GM18520 (cell line): ENCODE measurements at regions not wholly inside any gene's neighbourhood (a gene's known extent, or its start where the extent isn't known, plus 50 kb on each side); places are given as distances from the start of the nearest gene placed in this dataset.

Experiments used
- ATAC-seq: cut with Tn5 transposase; IDR thresholded peaks from one replicate; pipeline ENCODE4 v1.9.1; 2021; ENCODE audit not compliant: unreplicated experiment

DNA sequence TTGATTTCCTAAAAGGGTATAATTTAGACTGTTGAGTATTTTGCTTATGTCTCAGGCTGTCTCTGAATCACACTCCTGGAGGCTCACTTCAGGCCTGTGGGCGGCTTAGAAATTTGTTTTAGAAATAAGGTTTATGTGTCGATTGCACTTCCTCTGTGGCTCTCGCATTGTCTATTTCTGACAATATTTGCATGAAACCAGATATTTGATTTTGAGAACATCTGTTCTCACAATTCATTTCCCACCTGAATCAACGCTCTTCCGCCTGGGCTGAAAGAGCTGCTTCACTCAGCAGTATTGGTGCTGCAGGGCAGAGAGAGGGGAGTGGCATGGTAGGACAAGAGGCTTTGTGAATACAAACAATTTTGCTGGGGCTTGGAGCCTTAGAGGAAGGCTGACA, 262.0 kb downstream of the ADRA2A start:
- peak; percentile 91 for ATAC-seq

DNA sequence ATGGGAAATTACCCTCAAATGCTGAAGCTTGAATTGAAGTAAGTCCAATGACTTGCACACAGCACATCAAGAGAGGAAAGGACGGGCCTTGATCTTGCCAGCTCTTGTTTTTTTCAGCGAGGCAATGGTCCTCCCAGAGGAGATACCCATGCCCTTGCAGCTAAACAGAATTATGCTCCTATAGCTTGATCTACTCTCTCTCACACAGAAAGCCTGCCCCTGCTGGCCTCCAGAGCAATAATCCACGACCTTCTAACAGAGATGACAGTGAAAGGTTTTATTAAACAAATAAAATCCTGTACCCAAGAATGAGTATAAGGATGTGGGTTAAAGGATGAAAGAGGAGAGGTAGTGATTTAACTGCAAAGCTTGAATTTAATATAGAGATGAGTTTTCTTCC, 268.0 kb downstream of the ADRA2A start:
- ATAC-seq = no peak

DNA sequence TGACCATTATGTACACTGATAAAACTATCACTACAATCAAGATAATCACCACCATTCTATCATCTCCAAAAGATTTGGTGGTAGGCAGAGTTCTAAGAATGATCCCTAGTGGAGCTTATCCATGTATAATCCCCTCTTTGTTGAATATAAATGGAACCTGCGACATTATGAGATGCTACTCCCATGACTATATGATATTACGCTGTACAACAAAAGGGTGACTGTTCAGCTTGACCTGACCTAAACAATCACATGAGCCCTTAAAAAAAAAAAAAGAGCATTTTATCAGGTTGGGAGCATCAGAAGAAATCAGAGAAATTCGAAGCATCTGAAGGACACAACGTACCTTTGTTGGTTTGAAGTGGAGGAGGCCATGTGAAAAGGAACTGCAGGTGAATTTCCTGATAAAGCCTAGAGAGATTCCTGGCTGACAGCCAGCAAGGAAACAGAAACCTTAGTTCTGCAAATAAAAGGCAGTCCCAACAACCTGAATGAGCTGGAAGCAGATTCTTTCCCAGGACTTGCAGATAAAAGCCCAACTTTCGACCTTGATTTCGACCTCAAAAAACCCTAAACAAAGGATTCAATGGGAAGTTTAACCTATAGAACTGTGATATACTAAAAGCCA, 270.7 kb downstream of the ADRA2A start:
- no peak for ATAC-seq

DNA sequence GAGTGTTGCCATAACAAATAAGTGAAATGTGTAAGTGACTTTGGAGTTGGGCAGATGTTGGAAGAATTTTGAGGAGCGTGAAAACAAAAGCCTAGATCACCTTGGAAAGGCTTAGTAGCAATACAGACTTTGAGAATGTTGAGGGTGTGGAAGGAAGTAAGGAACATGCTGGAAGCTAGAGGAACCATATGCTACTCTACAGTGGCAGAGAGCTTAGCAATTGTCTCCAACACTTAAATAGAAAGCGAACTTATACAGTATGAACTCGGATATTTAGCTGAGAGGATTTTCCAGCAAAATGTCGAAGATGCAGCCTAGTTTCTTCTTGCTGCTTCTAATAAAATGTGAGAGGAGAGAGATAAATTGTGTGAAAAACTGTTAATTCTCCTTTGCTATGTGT, 271.2 kb downstream of the ADRA2A start:
- no peak for ATAC-seq

DNA sequence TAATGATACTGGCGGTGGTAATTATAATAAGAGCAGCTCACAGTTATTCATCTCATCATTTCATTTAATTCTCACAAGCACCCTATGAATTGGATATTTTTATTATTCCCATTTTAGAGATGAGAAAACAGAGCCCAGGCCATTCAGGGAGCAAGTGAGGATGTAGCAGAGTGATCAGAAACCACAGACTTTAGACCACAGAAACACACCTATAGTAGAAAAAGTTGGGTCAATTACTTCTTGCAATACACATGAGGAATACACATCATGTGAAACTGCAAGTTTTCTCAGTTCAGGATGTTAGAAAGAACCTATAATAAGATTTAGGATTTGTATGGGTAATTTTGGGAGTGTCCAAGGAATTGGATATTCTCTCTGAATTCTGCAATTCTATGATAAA, 278.0 kb downstream of the ADRA2A start:
- ATAC-seq = no peak

DNA sequence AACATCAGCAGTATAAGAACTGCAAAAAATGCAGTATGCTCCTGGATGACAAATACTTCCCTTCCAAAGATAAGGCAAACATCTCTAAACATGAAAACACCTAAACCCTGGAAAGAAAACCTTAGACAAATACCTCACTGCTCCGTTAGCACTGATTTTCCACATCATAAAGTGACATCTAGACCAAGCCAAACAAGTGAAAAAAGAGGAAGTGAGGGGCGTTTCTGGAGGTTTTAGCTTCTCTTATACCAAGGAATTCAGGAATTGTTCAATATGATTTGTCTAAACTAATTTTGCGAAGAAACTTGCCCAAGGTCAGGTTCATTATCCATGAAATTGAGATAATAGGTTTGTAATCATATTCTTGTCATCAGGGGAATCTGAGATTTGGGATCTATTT, 279.7 kb downstream of the ADRA2A start:
- ATAC-seq = no peak

DNA sequence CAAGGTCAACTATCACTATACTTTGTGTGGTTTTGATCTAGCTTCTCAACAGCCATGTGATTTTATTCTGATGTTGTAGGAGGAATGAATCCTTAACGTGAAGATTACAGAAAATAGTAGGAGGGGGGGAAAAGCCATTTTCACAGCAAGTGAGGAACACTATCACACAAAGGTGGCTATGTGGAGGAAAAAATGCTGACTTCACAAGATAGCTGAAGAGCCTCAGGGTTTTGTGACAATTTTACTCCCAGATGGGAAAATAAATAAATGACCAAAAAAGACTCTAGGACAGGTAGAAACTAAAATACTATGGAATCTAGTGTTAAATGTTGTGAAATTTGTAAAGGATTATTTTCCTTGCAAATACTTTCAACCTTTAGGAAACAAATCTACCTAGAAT, 281.0 kb downstream of the ADRA2A start:
- ATAC-seq = no peak

DNA sequence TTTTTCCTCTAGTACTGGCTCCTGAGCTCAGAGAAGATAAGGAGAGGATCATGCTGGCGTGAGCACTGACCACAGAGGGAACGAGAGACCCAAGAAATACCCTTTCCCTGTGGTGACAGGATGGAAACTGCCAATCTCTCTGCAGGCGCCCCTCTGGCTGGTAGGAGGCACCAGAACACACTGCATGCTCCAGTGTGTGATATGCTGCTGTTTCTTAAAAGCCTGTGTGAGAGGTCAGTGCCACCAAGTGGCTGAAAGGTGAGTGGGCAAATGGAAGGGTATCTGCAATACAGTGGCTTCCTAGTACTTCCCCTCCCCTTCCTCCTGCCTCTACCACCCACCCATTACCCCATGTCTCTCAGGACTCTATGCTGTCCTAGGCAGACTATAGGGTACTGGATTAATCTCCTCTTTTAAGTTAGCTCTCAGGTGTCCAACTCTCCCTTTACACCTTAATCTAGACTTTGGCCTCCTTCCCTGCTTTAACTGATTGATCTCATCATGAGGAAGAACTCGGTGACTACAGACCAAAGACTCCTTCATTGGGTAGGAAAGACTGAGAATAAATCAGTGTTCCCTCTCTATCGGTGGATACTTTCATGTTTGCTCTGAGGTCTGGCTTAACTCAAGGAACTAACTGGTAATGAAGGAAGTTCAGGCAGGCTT, 283.6 kb downstream of the ADRA2A start:
- peak; percentile 90 for ATAC-seq

DNA sequence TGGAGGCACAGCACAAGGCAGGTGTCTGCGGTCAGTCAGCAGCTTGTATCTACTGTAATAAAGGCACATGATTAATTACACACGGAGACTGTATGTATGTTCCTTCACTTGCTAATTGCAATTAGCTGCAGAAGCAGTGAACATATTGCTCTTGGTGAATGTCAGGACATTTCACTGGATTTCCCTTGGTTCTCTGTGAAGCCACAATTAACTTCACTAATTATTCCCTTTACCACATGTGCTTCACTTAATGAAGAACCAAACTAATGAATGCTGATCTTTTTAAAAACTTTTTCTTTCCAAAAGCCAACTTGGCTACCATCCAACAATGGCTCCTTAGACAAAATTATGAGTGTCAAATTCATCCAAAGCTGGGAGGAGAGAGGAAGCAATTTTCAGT, 290.7 kb downstream of the ADRA2A start:
- no peak for ATAC-seq

DNA sequence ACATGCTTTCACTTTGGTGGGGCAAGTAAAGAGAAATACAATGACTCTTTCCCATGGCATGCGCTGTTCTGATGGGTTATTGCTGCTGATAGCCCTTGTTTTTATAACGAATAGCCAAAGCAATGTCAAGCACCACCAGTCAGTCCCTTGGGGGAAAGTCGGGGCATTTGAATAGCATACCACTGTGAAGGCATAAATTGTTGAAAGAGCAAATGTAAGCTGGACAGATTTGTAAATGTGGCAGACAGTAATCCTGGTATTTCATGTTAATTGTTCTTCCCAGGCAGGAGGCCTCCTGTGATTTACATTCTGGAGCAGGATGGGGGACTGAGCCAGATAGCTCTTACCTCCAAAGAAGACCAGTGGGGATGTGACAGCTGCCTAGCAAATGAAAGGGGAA, 293.3 kb downstream of the ADRA2A start:
- ATAC-seq = no peak

DNA sequence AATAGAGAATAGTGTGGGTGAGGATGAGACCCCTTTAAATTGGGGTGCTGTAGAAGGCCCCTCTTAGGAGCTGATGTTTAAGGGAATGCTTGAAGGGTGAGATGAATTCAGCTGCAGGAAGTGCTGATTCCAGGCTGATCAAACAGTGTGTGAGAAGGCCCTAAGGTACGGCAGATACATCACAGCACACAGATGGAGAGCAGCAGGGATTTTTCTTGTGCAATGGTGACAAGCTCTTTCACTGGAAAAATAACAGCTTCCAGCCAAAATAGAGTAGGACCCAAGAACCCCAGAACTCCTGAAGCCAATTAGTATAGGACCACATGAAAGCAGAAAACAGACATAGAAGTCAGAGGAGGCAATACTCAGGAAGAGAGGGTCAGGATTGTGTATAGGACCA, 296.9 kb downstream of the ADRA2A start:
- no peak for ATAC-seq

DNA sequence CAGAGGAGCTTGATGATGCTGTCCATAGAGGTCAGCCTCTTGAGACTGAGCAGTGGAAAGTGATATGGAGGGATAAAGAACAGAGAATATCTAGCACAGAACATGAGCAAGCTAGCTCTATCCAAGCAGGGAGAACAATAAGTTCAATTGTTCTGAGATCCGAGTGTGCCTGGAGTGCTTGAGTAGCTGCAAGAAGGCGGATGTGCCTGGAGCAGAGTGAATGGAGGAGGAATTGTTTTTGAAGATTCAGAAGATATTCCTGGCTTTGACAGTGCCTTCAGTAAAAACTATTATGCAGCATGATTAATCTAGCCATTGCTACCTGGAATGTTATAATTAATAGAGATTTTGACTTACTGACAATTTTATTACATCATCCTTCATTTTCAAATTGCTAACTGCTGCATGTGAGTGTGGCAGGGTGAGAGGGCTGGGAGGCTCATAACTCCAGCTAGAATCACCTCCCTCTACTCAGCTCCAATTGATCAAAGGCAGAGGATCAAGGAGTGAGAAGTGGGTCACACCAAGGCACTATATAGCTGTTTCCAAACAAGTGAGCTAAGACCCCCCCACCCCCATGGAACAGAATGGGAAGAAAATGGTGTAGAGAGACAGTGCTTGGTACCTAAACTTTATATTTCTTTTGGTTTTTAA, 302.8 kb downstream of the ADRA2A start:
- no peak for ATAC-seq

DNA sequence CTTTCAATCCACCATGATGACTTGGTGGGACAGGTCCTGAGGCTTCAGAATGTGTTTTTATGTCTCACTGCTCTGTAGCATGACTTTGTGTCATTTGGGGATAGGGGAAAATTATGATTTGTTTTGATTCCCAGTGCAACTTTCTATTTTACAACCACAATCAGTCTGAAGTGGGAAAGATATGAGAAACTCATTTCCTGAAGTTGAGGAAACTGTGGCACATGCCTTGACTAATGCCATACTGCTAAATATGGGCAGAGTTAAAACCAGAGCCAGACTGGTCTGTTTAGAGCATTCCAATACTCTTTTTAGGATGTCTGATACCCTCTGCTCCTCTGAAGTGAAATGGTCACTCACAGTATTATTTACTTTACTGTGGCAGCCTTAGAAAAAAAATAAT, 307.7 kb downstream of the ADRA2A start:
- no peak for ATAC-seq

DNA sequence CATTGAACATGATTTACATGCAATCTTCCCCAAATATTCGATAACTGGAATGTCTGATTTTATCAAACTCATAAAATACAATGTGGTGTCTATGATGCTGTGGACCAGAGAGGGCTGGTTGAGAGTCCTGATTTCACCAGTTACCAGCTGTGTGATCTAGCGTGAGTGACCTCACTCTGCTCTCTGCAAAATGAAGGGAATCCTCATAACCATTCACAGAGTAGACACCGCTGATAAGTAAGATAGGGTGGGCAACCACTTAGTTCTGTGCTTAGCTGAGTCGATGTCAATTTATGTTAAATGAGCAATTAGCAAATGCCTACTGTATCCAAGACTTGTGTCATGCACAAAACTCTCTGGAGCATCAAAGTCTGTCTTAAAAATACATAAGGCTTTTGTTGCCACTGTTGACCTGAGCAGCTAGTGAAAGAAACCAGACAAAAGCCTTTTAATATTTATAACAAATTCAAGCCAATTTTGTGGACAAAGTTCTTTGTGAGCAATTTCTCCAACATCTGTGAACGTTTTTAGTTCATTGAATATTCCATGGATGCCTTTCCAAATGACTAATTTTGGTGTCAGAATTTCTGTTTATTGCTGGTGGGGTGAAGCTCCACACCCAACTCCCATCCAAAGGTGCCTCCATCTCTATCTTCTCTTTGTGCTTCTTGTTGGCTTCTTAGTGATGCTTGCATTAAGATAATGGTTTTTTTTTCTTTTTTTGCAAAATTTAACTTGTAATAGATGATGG, 314.2 kb downstream of the ADRA2A start:
- no peak for ATAC-seq

DNA sequence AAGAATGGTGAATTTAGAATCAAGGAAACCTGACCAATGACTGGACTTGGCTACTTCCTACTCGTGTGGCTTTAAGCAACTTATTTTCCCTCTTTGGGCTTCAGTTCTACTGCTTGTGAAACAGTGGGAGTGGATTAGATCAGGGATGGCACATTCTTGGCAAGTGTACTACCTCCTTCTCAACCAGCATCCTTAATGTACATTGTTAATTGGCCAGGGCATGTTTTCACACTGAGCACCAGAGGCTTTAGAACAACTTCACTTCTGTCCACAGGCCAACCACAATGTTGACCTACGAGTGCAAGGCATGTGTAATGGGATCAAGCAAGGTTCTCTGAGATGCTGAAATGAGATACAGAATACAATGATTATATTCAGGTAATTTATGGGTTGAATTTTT, 315.3 kb downstream of the ADRA2A start:
- no peak for ATAC-seq

DNA sequence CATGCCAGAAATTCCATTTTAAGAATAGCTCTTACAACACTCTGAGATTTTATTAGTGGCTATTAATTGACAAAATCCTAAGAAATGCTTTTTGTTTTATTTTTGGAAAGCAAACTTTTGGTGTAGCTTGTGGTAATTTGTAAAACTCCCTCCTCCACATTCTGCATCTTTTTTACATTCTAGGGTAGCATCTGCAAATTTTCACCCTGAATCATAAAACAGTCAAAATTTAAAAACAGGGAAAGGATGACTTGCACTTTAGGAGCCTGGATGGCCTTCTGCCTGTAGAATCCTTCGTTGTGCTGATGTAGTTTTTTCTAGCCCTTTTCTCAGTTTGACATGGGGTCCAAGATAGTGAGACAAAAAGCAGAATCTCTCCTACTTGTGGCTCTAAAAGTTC, 316.1 kb downstream of the ADRA2A start:
- ATAC-seq = no peak

DNA sequence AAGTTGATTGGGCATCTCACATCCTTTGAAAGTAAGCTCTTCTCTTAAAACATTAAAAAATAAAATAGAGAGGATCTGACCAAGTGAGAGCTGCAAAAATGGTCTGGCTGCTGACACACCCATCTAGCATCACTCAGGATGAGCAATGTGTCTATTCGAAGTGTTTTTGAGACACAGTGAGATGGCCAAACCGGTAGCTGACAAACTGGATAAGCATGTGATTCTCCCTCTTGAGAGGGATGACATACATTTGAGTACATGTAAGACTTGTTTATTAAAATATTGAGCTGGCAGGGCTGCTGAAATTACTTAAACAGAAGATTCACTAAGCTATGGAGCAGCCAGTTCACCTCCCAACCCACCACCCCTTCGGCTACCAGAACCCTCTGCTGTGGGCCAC, 333.9 kb downstream of the ADRA2A start:
- no peak for ATAC-seq

DNA sequence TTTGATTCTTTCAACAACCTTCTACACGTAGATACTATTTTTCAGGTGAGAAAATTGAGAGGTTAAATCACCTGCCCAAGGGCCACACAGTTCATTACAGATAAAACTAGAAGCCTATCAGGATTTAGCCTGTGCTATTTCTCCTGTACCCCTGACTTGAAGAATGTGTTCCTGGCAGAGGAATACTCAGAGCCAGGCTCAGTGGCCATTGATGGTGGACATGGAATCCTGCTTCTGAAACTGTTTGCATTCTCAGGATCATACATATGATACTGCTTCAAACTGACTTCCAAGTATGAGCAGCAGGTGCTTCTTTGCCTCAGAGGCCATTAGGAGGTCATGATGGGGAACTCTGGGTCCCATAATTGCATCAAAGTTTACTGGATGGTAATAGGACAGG, 348.6 kb downstream of the ADRA2A start:
- ATAC-seq = no peak

DNA sequence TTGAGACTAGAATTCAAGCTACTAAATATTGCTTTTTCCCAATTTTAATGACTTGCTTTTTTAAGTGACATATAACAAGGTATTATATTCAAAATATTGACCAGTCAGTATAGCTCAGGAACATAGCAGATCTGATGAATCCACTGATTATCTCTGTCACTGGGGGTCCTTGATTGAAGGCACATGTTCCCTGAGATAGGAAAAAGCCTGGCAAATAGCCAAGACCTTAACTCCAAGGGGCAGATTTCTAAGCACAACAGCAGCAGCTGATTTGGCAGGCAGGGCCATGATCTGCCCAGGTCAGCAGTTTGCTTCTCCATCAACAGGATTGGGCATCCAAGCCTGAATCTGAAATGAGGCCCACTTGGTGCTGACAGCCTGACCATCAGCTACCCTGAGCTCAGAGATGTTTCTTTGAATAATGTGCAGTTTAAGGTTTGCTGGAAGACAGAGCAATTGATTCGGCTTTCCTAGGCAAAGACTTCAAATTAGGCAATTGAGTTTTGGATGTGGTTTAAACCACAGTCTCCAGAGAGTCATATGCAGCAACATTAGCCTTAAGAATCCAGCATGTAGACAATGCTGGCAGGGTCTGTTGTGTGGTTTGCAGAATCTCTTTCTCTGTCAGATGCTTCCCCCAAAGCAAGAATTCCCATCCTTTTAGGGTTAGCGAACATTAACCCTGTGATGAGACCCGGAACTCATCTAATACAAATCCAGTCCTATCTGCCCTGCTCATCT, 352.6 kb downstream of the ADRA2A start:
- no peak for ATAC-seq

DNA sequence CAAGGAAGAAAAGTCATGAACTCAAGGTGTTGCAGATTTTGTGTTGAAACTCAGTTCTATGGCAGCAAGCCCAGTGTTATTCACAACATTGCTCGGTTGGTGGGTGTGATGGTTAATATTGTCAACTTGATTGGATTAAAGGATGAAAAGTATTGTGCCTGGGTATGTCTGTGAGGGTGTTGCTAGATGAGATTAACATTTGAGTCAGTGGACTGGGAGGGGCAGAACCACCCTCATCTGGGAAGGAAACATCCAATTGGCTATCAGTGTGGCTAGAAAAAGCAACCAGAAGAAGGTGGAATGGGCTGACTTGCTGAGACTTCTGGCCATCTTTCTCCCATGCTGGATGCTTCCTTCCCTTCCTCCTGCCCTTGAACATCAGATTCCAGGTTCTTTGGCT, 353.2 kb downstream of the ADRA2A start:
- no peak for ATAC-seq

DNA sequence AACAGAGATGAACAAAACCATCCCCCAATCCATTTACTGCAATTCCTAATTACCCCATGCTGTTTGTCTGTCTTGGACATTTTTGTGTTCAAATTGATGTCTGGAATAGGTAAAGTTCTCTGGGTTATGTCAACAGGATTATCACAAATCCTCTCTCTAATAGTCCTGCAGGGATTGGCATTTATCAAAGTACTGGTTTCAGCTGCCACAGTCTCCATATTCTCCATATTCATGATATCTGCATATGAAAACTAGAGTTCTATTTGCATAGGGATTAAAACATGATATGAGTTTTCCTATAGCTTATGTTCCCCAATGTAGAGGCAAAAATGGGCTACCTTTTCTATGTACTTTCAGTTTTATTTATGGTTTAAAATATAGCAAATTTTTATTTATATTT, 355.8 kb downstream of the ADRA2A start:
- no peak for ATAC-seq
